Skeletal muscle tissue (tissue), 3 donors: ENCODE measurements at regions not wholly inside any gene's neighbourhood (a gene's known extent, or its start where the extent isn't known, plus 50 kb on each side); places are given as distances from the start of the nearest gene placed in this dataset.
"Not testable (repeated sequence)": the region's sequence is repeated elsewhere in the genome, so short reads cannot be mapped to it uniquely, and the experiment has no call there.

Experiments used
- H3K27ac ChIP-seq: one replicate; pipeline ENCODE4 v1.7.0; 2013; ENCODE audit warnings: mild to moderate bottlenecking, low read depth, low read length, inconsistent platforms
- H3K27me3 ChIP-seq, 3 donors: one replicate each; pipeline ENCODE4 v1.7.0; 2013; ENCODE audit warnings: low read length in 3 of 3; ENCODE audit not compliant: control insufficient read depth in 3 of 3, insufficient read depth in 3 of 3
- H3K36me3 ChIP-seq, 3 donors: one replicate each; pipeline ENCODE4 v1.7.0; 2013; ENCODE audit warnings: low read length in 3 of 3; ENCODE audit not compliant: control insufficient read depth in 3 of 3, insufficient read depth in 3 of 3
- H3K4me1 ChIP-seq, 3 donors: one replicate each; pipeline ENCODE4 v1.7.0; 2013; ENCODE audit warnings: low read length in 3 of 3, mild to moderate bottlenecking in 3 of 3; ENCODE audit not compliant: control insufficient read depth in 3 of 3, insufficient read depth in 3 of 3
- H3K4me3 ChIP-seq, 3 donors: one replicate each; pipeline ENCODE4 v1.7.0; 2013; ENCODE audit warnings: low read length in 3 of 3
- H3K9ac ChIP-seq, 3 donors: one replicate each; pipeline ENCODE4 v1.7.0; 2013; ENCODE audit warnings: low read length in 3 of 3, mild to moderate bottlenecking in 3 of 3, moderate library complexity in 2 of 3, low read depth in 1 of 3
- H3K9me3 ChIP-seq, 3 donors: one replicate each; pipeline ENCODE4 v1.7.0; 2013; ENCODE audit warnings: low read length in 3 of 3; ENCODE audit not compliant: control insufficient read depth in 3 of 3
- donor health status: Osteomylitis.

DNA sequence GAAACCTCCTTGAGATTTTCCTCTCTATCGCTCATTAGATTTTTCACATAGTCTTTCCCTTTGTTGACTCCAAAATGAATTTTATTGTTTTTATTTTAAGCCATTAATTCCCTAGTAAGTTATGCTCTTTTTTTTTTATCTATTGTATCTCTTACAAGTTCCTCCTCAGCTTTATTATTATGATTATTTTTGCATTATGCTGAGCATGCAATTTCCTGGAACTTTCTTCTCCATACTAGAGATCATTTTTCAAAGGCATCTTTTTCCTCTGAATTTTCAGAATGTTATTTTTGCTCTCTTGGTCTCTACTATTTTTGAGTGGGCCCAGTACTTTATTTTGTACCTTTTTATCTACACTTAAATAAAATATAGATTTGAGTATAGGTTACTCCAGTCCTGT is 376.6 kb upstream of the SEMA6A start:
- Histone ChIP-seq H3K36me3 (no peaks in the 10 kb centered on the region), H3K27me3 (no peaks in the 10 kb centered on the region), H3K4me1 (no peaks in the 10 kb centered on the region), H3K9me3 (peaks cover 0 to 3% (median 0%) of the 10 kb centered on the region in 3 donors), H3K4me3 (no peak overlapping the region), H3K9ac (no peak overlapping the region), H3K27ac (no peak overlapping the region)

DNA sequence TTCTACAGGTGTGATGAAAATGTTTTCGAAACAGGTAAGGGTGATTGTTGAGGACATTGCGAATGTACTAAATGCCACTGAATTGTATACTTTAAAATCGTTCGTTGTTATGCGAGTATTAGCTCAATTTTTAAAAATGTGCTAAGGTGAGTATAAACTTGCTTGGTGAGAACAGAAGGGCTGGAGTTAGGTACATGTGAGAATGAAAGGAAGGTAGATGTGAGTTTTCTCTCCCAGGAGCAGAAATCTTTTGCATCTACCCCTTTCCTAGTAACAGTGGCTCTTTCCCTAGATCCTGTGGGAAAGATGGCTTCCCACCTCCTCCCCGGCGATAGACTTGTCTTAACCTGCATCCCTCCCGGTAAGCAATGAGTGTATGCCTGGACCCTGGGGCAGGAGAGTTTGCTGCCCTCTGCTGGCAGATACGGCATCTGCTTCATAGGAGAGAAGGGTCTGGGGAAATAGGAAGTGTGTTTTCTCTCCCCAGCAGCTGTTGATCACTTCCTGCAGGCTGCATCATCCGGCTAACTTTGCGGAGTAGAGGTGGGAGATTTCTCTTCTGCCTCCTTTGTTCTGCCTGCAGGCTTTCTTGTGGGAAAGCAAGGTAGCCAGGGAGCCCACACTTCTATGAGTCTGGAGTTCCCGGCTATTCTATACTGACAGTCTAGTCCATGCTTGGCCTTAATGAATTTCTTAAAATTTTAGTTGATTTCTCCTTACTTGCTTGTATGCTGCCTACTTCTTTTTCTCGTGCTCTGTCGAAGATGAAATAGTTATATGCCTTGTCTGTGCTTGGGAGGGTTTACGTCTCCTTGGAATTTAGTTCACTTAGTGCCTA is 373.3 kb upstream of the SEMA6A start:
- no peaks in the 10 kb centered on the region for H3K36me3 ChIP-seq
- H3K27me3 ChIP-seq, result no peaks in the 10 kb centered on the region
- H3K9me3 ChIP-seq, result peaks cover 0 to 3% (median 0%) of the 10 kb centered on the region in 3 donors
- H3K9ac ChIP-seq, result no peak overlapping the region
- no peak overlapping the region for H3K4me3 ChIP-seq
- no peaks in the 10 kb centered on the region for H3K4me1 ChIP-seq
- no peak overlapping the region for H3K27ac ChIP-seq

DNA sequence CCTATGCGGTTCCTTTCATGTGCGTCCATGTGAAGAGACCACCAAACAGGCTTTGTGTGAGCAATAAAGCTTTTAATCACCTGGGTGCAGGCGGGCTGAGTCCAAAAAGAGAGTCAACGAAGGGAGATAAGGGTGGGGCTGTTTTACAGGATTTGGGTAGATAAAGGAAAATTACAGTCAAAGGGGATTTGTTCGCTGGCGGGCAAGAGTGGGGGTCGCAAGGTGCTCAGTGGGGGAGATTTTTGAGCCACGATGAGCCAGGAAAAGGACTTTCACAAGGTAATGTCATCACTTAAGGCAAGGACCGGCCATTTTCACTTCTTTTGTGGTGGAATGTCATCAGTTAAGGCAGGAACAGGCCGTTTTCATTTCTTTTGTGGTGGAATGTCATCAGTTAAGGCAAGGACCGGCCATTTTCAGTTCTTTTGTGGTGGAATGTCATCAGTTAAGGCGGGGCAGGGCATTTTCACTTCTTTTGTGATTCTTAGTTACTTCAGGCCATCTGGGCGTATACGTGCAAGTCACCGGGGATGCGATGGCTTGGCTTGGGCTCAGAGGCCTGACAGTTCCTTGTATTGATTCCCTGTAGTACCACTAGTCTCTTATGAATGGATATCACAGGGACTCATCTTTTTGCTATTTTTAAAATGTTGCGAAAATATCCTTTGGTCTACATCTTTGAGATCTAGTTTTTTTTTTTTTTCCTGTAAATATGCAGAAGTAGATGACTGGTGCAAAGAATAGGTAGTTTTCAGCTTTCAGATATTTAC is 371.2 kb upstream of the SEMA6A start:
- H3K27me3 ChIP-seq, H3K4me1 ChIP-seq, H3K9me3 ChIP-seq, H3K36me3 ChIP-seq, H3K9ac ChIP-seq, H3K4me3 ChIP-seq, H3K27ac ChIP-seq: not testable (repeated sequence)

DNA sequence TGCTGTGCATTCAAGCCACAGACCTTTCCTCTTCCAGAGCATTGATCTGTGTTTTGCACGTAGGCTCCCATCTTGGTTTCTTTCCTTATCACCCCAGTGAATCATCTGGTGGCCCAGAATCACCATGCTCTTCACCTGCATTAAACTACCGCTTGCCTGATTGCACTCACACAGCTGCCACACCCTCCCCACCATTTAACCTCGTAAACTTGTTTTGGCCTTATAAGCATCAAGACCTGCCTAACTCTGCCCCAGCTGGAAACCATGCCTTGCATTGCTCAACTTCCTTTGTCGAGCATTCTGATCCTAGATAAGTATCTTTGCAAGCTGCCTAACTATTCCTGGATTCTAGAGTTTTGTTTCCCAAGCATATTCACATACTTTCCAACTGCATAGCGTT is 369.6 kb upstream of the SEMA6A start:
- no peaks in the 10 kb centered on the region for H3K36me3 ChIP-seq
- no peak overlapping the region for H3K9ac ChIP-seq
- no peaks in the 10 kb centered on the region for H3K27me3 ChIP-seq
- no peak overlapping the region for H3K27ac ChIP-seq
- H3K9me3 ChIP-seq, result peaks cover 0 to 3% (median 0%) of the 10 kb centered on the region in 3 donors
- H3K4me1 ChIP-seq, result no peaks in the 10 kb centered on the region
- no peak overlapping the region for H3K4me3 ChIP-seq

DNA sequence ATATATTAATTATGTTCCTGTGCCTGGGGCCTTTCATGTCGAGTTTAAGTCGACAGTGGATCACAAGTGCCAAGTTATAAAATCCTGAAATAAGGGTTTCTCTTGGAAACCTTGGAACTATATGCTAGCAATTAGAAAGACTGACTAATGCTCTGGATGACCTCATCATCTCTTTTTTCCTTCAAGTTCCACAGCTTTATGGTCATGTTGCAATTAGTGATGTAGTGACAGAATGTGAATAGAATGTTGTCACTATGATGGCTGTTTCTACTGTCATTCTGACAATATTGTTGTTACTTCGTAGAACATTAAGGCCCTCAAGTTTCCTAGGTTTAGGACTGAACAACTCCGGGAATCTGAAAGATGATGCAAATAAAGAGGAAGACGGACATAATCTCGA is 368.0 kb upstream of the SEMA6A start:
- Histone ChIP-seq H3K27ac (no peak overlapping the region), H3K4me3 (no peak overlapping the region), H3K4me1 (no peaks in the 10 kb centered on the region), H3K27me3 (no peaks in the 10 kb centered on the region), H3K36me3 (no peaks in the 10 kb centered on the region), H3K9me3 (no peaks in the 10 kb centered on the region), H3K9ac (no peak overlapping the region)

DNA sequence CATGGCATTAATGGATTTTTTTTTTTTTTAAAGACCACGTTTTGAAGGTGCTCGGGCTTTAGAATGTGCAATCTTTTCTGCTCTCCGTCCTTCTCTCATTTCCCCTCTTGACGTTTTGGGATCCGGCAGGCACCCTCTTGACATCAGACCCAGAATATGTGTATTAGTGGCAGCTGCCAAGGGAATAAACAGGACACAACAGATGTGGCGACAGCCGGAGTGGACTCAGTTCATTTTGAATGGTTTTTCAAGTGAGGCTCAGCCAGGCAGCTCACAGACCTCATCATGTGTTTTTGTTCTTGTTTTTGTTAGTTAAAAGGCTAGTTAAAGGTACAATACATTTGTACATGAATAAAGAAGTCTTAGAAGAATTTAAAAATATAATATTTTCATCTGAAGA is 365.0 kb upstream of the SEMA6A start:
- H3K4me3 ChIP-seq, result no peak overlapping the region
- no peaks in the 10 kb centered on the region for H3K4me1 ChIP-seq
- no peaks in the 10 kb centered on the region for H3K9me3 ChIP-seq
- H3K9ac ChIP-seq, result no peak overlapping the region
- H3K27ac ChIP-seq, result no peak overlapping the region
- H3K36me3 ChIP-seq, result no peaks in the 10 kb centered on the region
- no peaks in the 10 kb centered on the region for H3K27me3 ChIP-seq

DNA sequence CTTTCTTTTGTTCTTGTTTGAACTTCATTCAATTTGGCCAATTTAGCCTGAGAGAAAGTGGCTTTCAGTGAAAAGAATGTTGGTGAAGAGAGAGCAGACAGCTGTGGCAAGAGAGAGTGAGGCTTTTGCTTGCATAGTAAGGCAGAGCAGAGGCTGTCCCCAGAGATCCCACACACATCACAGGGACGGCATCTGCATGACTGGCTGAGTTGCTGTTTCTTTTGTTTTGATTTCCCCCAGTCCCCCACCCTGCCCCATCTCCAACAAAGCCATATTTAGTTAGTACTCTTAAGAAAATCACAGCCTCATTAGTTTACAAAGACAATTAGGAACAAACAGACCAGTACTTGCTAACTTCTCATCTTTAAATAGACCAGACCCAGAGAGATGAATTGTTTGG is 363.9 kb upstream of the SEMA6A start:
- H3K27ac ChIP-seq, result no peak overlapping the region
- no peak overlapping the region for H3K4me3 ChIP-seq
- H3K27me3 ChIP-seq, result no peaks in the 10 kb centered on the region
- H3K9me3 ChIP-seq, result no peaks in the 10 kb centered on the region
- H3K9ac ChIP-seq, result no peak overlapping the region
- no peaks in the 10 kb centered on the region for H3K36me3 ChIP-seq
- no peaks in the 10 kb centered on the region for H3K4me1 ChIP-seq

DNA sequence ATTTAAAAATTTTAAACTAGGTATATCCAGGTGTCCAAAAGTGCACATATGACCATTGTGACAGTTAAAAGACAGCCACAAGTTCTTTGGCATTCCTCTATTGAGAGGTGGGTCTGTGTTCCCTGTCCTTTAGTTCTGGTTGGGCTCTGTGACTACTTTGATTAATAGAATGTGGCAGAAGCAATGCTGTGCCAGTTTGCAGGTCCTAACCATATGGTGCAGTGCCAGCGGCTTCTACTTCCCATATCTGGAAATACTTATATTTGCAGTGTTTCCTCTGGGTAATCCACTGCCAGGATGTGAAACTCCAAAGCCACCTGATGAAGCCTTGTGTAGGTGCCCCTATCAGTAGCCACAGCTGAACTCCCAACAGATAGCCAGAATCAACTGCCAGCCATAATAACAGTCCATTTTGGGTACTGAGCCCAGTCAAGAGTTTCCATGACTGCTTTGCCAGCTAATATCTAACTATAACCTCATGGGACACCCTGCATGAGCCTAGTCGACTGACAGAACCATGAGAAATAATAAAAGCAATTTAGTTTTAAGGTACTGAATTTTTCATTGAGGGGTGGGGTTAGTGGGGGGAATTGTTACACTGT is 361.0 kb upstream of the SEMA6A start:
- Histone ChIP-seq H3K9me3 (no peaks in the 10 kb centered on the region), H3K9ac (no peak overlapping the region), H3K27me3 (no peaks in the 10 kb centered on the region), H3K36me3 (no peaks in the 10 kb centered on the region), H3K4me3 (no peak overlapping the region), H3K27ac (no peak overlapping the region), H3K4me1 (no peaks in the 10 kb centered on the region)

DNA sequence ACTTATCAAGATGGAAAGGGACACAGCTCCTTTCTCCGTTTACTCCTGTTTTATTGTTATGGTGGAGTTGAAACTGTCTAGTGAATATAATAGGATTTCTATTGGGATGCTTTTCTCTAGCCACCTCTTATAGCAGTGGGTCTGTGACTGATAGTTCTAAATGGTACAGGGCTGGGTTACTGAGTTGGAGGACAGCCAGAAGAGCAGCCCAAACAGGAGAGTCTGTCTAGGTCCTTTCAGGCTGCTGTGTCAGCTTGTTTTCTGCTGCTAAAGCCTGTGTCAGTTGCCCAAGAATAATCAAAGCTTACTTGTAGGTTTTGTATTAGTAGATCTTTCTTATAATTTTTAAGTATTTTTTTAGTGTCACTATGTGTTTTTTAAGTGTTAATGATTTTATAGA is 356.0 kb upstream of the SEMA6A start:
- Histone ChIP-seq H3K27me3 (no peaks in the 10 kb centered on the region), H3K4me3 (no peak overlapping the region), H3K4me1 (no peaks in the 10 kb centered on the region), H3K9me3 (no peaks in the 10 kb centered on the region), H3K27ac (no peak overlapping the region), H3K9ac (no peak overlapping the region), H3K36me3 (no peaks in the 10 kb centered on the region)

DNA sequence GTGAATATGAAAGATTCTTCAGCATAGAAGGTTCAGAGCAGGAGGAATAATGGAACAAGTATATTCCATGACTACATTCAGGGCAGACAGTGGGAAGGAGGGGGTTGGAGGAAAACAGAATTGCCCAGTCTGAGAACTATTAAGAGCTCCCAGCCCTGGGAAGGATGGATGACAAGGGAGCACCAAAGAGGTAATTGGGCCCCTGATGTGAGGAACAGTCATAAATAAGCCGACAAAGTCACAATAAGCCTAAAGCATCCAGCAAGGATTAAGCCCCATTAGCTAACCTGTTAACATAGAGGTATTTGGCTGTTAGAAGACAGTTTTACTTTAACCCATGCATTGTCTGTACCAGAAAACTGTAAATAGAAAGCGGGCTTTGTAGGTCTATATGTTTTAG is 348.7 kb upstream of the SEMA6A start:
- Histone ChIP-seq H3K9ac (no peak overlapping the region), H3K36me3 (no peaks in the 10 kb centered on the region), H3K4me3 (no peak overlapping the region), H3K27me3 (no peaks in the 10 kb centered on the region), H3K27ac (no peak overlapping the region), H3K9me3 (no peaks in the 10 kb centered on the region), H3K4me1 (no peaks in the 10 kb centered on the region)
